ENCODE measurements at regions not wholly inside any gene's neighbourhood (a gene's known extent, or its start where the extent isn't known, plus 50 kb on each side); places are given as distances from the start of the nearest gene placed in this dataset.
A peak's percentile ranks its signal among the peaks of the same experiment; 100 is the strongest.

DNA sequence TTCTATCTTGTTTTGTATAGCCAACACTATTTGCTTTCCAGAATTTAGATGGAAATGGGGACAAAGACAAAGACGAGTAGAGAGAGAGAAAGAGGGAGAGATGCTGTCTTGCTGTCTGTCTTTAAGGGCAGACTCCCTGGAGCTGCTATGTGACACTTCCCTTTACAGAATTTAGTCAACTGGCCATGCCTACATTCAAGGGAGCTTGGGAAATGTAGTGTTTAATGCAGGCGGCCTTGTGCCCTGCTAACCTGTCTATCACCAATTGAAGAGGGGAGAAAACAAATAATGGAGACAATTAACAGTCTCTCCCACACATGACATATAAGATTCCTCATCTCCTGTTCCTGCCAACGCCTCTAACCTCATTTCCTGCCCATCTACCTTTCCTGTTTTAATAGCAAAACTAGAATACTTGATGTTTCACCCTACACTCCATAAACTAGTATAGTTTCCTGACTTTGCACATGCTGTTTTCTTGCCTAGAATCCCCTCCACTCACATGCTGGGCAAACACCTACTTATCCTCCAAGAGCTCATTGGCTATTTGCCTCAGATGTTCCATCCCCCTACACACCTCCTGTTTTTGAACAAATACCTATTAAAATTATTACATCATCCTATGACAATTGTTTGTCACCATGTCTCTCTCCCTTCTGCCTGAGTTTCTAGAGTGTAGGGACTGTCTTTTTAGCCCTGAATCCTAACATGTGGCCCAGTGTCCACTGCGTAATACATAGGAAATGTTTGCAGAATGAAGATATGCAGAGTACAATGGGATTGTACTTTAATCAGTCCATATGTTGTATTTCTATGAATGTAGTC lies 117.2 kb downstream of the SLC25A24 start:
- H3K4me1 ChIP-seq (ENCODE audit: insufficient read depth, low read length) = peaks cover 58% of the 10 kb centered on the region
- H3K9me3 ChIP-seq (ENCODE audit: insufficient read depth, low read length, severe bottlenecking) = no peaks in the 10 kb centered on the region
- H3K4me2 ChIP-seq (ENCODE audit: insufficient read depth, low read length) = no peak overlapping the region
- TF ChIP-seq EZH2 (IDR thresholded peaks at IDR 0.05; ENCODE audit: borderline replicate concordance, low read depth, low read length, severe bottlenecking) = no peak
- TF ChIP-seq, protein P1, sequence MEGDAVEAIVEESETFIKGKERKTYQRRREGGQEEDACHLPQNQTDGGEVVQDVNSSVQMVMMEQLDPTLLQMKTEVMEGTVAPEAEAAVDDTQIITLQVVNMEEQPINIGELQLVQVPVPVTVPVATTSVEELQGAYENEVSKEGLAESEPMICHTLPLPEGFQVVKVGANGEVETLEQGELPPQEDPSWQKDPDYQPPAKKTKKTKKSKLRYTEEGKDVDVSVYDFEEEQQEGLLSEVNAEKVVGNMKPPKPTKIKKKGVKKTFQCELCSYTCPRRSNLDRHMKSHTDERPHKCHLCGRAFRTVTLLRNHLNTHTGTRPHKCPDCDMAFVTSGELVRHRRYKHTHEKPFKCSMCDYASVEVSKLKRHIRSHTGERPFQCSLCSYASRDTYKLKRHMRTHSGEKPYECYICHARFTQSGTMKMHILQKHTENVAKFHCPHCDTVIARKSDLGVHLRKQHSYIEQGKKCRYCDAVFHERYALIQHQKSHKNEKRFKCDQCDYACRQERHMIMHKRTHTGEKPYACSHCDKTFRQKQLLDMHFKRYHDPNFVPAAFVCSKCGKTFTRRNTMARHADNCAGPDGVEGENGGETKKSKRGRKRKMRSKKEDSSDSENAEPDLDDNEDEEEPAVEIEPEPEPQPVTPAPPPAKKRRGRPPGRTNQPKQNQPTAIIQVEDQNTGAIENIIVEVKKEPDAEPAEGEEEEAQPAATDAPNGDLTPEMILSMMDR (IDR thresholded peaks at IDR 0.05; ENCODE audit: borderline replicate concordance, extremely low read depth, low read length, poor library complexity, severe bottlenecking) = no peak
- DNase-seq = peak; percentile 32
- no peak overlapping the region for H3K9ac ChIP-seq (ENCODE audit: low read depth, low read length)
- ATAC-seq (ENCODE audit: insufficient read depth, low read depth) = 0 out of 3 replicates have a peak, but pooled peaks have one; percentile 7
- H3K4me3 ChIP-seq (ENCODE audit: low read depth in 1 of 2, low read length in 2 of 2) = no peak overlapping the region
- no peaks in the 10 kb centered on the region for H4K20me1 ChIP-seq (ENCODE audit: insufficient read depth, low read length)
- H2AFZ ChIP-seq (ENCODE audit: low read depth, low read length) = peak overlapping the region; percentile 54
- no peaks in the 10 kb centered on the region for H3K36me3 ChIP-seq (ENCODE audit: insufficient read depth, low read length)
- H3K27me3 ChIP-seq (ENCODE audit: insufficient read depth, low read length, poor library complexity) = no peaks in the 10 kb centered on the region
- peak overlapping the region; percentile 75 for H3K27ac ChIP-seq (ENCODE audit: low read length)
- H3K79me2 ChIP-seq (ENCODE audit: insufficient read depth, low read length) = no peaks in the 10 kb centered on the region

DNA sequence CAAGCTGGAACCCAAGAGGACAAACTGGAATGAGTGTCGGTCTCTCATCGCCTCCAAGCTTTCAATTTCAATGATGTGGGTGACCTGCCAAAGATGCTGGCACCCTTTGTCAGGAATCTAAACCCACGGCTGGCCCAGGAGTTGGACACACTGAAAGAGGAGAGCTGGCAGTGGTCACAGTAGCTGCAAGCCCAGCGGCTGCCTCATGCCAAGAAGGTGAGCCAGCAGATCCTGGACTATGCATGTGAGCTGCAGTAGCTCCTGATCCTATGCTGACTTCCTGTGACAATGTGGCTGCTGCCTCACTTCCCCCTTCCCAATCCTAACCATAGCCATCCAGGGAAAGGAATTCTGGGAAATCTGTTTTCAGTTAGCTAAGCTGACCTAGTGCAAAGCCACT lies 117.0 kb upstream of the VAV3 start:
- Histone ChIP-seq H4K20me1 (ENCODE audit: insufficient read depth, low read length) (no peaks in the 10 kb centered on the region), H3K27me3 (ENCODE audit: insufficient read depth, low read length, poor library complexity) (no peaks in the 10 kb centered on the region), H3K9ac (ENCODE audit: low read depth, low read length) (no peak overlapping the region), H3K27ac (ENCODE audit: low read length) (peak overlapping the region; percentile 75), H3K9me3 (ENCODE audit: insufficient read depth, low read length, severe bottlenecking) (no peaks in the 10 kb centered on the region), H3K36me3 (ENCODE audit: insufficient read depth, low read length) (no peaks in the 10 kb centered on the region), H3K4me2 (ENCODE audit: insufficient read depth, low read length) (no peak overlapping the region), H3K79me2 (ENCODE audit: insufficient read depth, low read length) (no peaks in the 10 kb centered on the region), H2AFZ (ENCODE audit: low read depth, low read length) (0 out of 2 replicates have a peak overlapping the region, but pooled peaks have one; percentile 41), H3K4me3 (ENCODE audit: low read depth in 1 of 2, low read length in 2 of 2) (no peak overlapping the region), H3K4me1 (ENCODE audit: insufficient read depth, low read length) (peaks cover 67% of the 10 kb centered on the region)
- TF ChIP-seq EZH2 (IDR thresholded peaks at IDR 0.05; ENCODE audit: borderline replicate concordance, low read depth, low read length, severe bottlenecking) = no peak
- TF ChIP-seq, protein P1 (IDR thresholded peaks at IDR 0.05; ENCODE audit: borderline replicate concordance, extremely low read depth, low read length, poor library complexity, severe bottlenecking) = no peak
- no peak for ATAC-seq (ENCODE audit: insufficient read depth, low read depth)
- no peak for DNase-seq

DNA sequence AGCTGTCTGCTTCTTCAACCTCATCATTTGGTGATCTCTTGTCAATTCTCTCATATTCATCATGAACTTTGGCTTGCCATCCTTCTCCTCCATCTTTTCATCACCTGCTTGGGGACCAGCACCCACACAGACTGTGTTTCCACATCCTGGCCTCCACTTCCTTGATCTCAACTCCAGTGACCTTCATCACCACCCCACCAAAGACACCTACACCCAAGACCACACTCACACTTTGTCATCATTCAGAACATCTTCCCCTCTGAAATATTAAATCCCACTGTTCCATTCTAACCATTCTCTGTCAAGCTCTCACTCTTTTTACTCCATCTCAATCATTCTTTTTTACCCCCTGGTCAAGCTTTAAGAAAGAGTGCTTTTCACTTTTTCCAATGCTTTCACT lies 115.5 kb upstream of the VAV3 start:
- Histone ChIP-seq H4K20me1 (ENCODE audit: insufficient read depth, low read length) (no peaks in the 10 kb centered on the region), H3K4me3 (ENCODE audit: low read depth in 1 of 2, low read length in 2 of 2) (no peak overlapping the region), H3K27ac (ENCODE audit: low read length) (peak overlapping the region; percentile 75), H3K9me3 (ENCODE audit: insufficient read depth, low read length, severe bottlenecking) (no peaks in the 10 kb centered on the region), H3K27me3 (ENCODE audit: insufficient read depth, low read length, poor library complexity) (no peaks in the 10 kb centered on the region), H3K36me3 (ENCODE audit: insufficient read depth, low read length) (no peaks in the 10 kb centered on the region), H3K9ac (ENCODE audit: low read depth, low read length) (peak overlapping the region; percentile 39; the same call in 1 of the 2 replicates), H2AFZ (ENCODE audit: low read depth, low read length) (0 out of 2 replicates have a peak overlapping the region, but pooled peaks have one; percentile 1), H3K4me1 (ENCODE audit: insufficient read depth, low read length) (peaks cover 73% of the 10 kb centered on the region), H3K79me2 (ENCODE audit: insufficient read depth, low read length) (no peaks in the 10 kb centered on the region), H3K4me2 (ENCODE audit: insufficient read depth, low read length) (peak overlapping the region; percentile 59)
- DNase-seq = peak; percentile 54
- TF ChIP-seq EZH2 (IDR thresholded peaks at IDR 0.05; ENCODE audit: borderline replicate concordance, low read depth, low read length, severe bottlenecking) = no peak
- TF ChIP-seq, protein P1 (IDR thresholded peaks at IDR 0.05; ENCODE audit: borderline replicate concordance, extremely low read depth, low read length, poor library complexity, severe bottlenecking) = no peak
- peak; percentile 15; the same call in 1 of the 3 replicates for ATAC-seq (ENCODE audit: insufficient read depth, low read depth)

All from DND-41 (cell line).